ENCODE measurements at regions not wholly inside any gene's neighbourhood (a gene's known extent, or its start where the extent isn't known, plus 50 kb on each side); places are given as distances from the start of the nearest gene placed in this dataset.

DNA sequence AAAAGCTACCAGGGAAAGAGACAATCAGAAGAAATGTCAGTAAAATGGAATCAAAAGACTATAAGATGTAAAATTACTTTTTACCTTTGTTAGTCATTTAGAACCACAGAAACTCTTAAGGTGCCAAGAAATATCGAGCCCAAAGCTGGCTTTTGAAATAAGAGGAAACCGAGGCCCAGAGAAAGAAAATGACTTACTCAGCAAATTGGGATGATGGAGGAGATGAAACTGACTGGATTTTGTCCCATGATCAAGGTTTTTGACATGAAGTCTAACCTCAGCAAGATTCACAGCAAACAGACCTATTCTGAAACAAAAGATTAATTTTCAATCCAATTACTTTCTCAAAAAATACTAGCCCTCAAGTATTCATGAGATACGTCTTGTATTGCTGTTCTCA lies 696.2 kb upstream of the WWC1 start:
- TF ChIP-seq, protein P1, sequence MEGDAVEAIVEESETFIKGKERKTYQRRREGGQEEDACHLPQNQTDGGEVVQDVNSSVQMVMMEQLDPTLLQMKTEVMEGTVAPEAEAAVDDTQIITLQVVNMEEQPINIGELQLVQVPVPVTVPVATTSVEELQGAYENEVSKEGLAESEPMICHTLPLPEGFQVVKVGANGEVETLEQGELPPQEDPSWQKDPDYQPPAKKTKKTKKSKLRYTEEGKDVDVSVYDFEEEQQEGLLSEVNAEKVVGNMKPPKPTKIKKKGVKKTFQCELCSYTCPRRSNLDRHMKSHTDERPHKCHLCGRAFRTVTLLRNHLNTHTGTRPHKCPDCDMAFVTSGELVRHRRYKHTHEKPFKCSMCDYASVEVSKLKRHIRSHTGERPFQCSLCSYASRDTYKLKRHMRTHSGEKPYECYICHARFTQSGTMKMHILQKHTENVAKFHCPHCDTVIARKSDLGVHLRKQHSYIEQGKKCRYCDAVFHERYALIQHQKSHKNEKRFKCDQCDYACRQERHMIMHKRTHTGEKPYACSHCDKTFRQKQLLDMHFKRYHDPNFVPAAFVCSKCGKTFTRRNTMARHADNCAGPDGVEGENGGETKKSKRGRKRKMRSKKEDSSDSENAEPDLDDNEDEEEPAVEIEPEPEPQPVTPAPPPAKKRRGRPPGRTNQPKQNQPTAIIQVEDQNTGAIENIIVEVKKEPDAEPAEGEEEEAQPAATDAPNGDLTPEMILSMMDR (IDR thresholded peaks at IDR 0.05; ENCODE audit: low read length) = no peak
- no peak for TF ChIP-seq EZH2 (IDR thresholded peaks at IDR 0.05; ENCODE audit: borderline replicate concordance, low read length)
